ENCODE measurements at regions not wholly inside any gene's neighbourhood (a gene's known extent, or its start where the extent isn't known, plus 50 kb on each side); places are given as distances from the start of the nearest gene placed in this dataset.

- Histone ChIP-seq H3K4me2 (no peak overlapping the region), H3K27ac (no peak overlapping the region), H3K79me2 (ENCODE audit: low read depth) (no peaks in the 10 kb centered on the region), H3K36me3 (no peaks in the 10 kb centered on the region), H3K9me3 (ENCODE audit: low read depth) (no peaks in the 10 kb centered on the region), H3F3A (ENCODE audit: low read depth) (no peaks in the 10 kb centered on the region), H3K4me1 (no peaks in the 10 kb centered on the region), H3K9ac (no peak overlapping the region), H4K20me1 (ENCODE audit: low read depth) (no peaks in the 10 kb centered on the region), H3K27me3 (no peaks in the 10 kb centered on the region), H3K4me3 (no peak overlapping the region), H2AFZ (replicated peaks) (no peak overlapping the region)
- Mint-ChIP-seq H3K9me3 (no peaks in the 10 kb centered on the region), H3K27me3 (ENCODE audit: insufficient read depth, low read depth) (peaks cover 5% of the 10 kb centered on the region), H3K27ac (no peak overlapping the region), H3K4me1 (peaks cover 6% of the 10 kb centered on the region), H3K36me3 (no peaks in the 10 kb centered on the region), H3K4me3 (no peak overlapping the region)
- TF ChIP-seq CTCF (IDR thresholded peaks at IDR 0.05) (no peak), EZH2phosphoT487 (IDR thresholded peaks at IDR 0.05) (no peak), EZH2 (IDR thresholded peaks at IDR 0.05) (no peak)
- no peak for DNase-seq (ENCODE audit: low spot score)
These were observed 66.9 kb upstream of the DOCK1 start for GRCh38 chr10:126838316-126838715.

- TF ChIP-seq EZH2phosphoT487 (IDR thresholded peaks at IDR 0.05): no peak
- no peak for TF ChIP-seq CTCF (IDR thresholded peaks at IDR 0.05)
- no peak for TF ChIP-seq EZH2 (IDR thresholded peaks at IDR 0.05)
- no peaks in the 10 kb centered on the region for H3K36me3 Mint-ChIP-seq
- peaks cover 6% of the 10 kb centered on the region for H3K4me1 Mint-ChIP-seq
- no peaks in the 10 kb centered on the region for H3K36me3 ChIP-seq
- no peak overlapping the region for H3K27ac ChIP-seq
- H3K27me3 Mint-ChIP-seq (ENCODE audit: insufficient read depth, low read depth): peaks cover 5% of the 10 kb centered on the region
- no peak overlapping the region for H2AFZ ChIP-seq (replicated peaks)
- H3K9me3 Mint-ChIP-seq: no peaks in the 10 kb centered on the region
- no peaks in the 10 kb centered on the region for H3K27me3 ChIP-seq
- DNase-seq (ENCODE audit: low spot score): no peak
- H4K20me1 ChIP-seq (ENCODE audit: low read depth): no peaks in the 10 kb centered on the region
- H3F3A ChIP-seq (ENCODE audit: low read depth): no peaks in the 10 kb centered on the region
- H3K79me2 ChIP-seq (ENCODE audit: low read depth): no peaks in the 10 kb centered on the region
- H3K9me3 ChIP-seq (ENCODE audit: low read depth): no peaks in the 10 kb centered on the region
- no peak overlapping the region for H3K4me3 ChIP-seq
- H3K4me3 Mint-ChIP-seq: no peak overlapping the region
- H3K27ac Mint-ChIP-seq: no peak overlapping the region
- H3K4me1 ChIP-seq: no peaks in the 10 kb centered on the region
- H3K4me2 ChIP-seq: no peak overlapping the region
- no peak overlapping the region for H3K9ac ChIP-seq
These were observed 66.0 kb upstream of the DOCK1 start for GRCh38 chr10:126839094-126839761.

- H3K36me3 Mint-ChIP-seq: no peaks in the 10 kb centered on the region
- no peak for TF ChIP-seq CTCF (IDR thresholded peaks at IDR 0.05)
- Histone ChIP-seq H3K36me3 (no peaks in the 10 kb centered on the region), H3K4me2 (no peak overlapping the region), H3K27ac (no peak overlapping the region), H3K4me1 (no peaks in the 10 kb centered on the region), H2AFZ (replicated peaks) (no peak overlapping the region), H3F3A (ENCODE audit: low read depth) (no peaks in the 10 kb centered on the region), H3K9ac (no peak overlapping the region), H3K4me3 (no peak overlapping the region), H3K9me3 (ENCODE audit: low read depth) (no peaks in the 10 kb centered on the region), H3K27me3 (no peaks in the 10 kb centered on the region), H3K79me2 (ENCODE audit: low read depth) (no peaks in the 10 kb centered on the region), H4K20me1 (ENCODE audit: low read depth) (no peaks in the 10 kb centered on the region)
- no peak for DNase-seq (ENCODE audit: low spot score)
- H3K4me3 Mint-ChIP-seq: no peak overlapping the region
- H3K9me3 Mint-ChIP-seq: no peaks in the 10 kb centered on the region
- H3K27me3 Mint-ChIP-seq (ENCODE audit: insufficient read depth, low read depth): peaks cover 5% of the 10 kb centered on the region
- H3K4me1 Mint-ChIP-seq: peaks cover 6% of the 10 kb centered on the region
- H3K27ac Mint-ChIP-seq: no peak overlapping the region
These were observed 64.6 kb upstream of the DOCK1 start for GRCh38 chr10:126840576-126841135.

Measured in neural progenitor cell (in vitro differentiated cells).